H1 (cell line): ENCODE measurements at regions not wholly inside any gene's neighbourhood (a gene's known extent, or its start where the extent isn't known, plus 50 kb on each side); places are given as distances from the start of the nearest gene placed in this dataset.
A peak's percentile ranks its signal among the peaks of the same experiment; 100 is the strongest.

Experiments
- CTCF ChIA-PET: fragments of 300-600 bp; sonication (Branson Sonifier 250); formaldehyde crosslinking; loops from one replicate; lab custom pipeline; 2021; ENCODE audit not compliant: partially characterized antibody; lab: Charles Lee
- POLR2A ChIA-PET: fragments of 300-600 bp; sonication (Branson Sonifier 250); formaldehyde crosslinking; loops from one replicate; lab custom pipeline; 2021; ENCODE audit warnings: inconsistent platforms; ENCODE audit not compliant: partially characterized antibody; lab: Charles Lee
- DNase-seq, 2 experiments: peaks; one replicate each; pipeline versions ENCODE4 v3.0.0 to v3.0.0-alpha.2; 2010 to 2022; ENCODE audit warnings: low spot score in 2 of 2, low read depth in 1 of 2, mixed read lengths in 1 of 2
- FAIRE-seq: peaks from 2 replicates; lab custom pipeline; 2011; peaks lifted over from hg19 to GRCh38; lab: Jason Lieb, UNC
- H2AFZ ChIP-seq: 2 replicates; pipeline ENCODE4 v1.8.1; 2012; ENCODE audit warnings: low read length, inconsistent platforms
- H2AK5ac ChIP-seq: 2 replicates; pipeline ENCODE4 v1.6.1; 2013; ENCODE audit warnings: low read depth, low read length
- H2BK120ac ChIP-seq: replicated peaks from 2 replicates; pipeline ENCODE3; 2013; ENCODE audit warnings: low read depth, low read length, inconsistent platforms
- H2BK12ac ChIP-seq: 2 replicates; pipeline ENCODE4 v1.6.1; 2013; ENCODE audit warnings: low read depth, low read length
- H2BK15ac ChIP-seq: 2 replicates; pipeline ENCODE4 v1.6.1; 2013; ENCODE audit warnings: low read length
- H2BK20ac ChIP-seq: 2 replicates; pipeline ENCODE4 v1.6.1; 2013; ENCODE audit warnings: low read length
- H2BK5ac ChIP-seq: 2 replicates; pipeline ENCODE4 v1.6.1; 2013; ENCODE audit warnings: low read depth, low read length
- H3K14ac ChIP-seq: 2 replicates; pipeline ENCODE4 v1.6.1; 2013; ENCODE audit warnings: inconsistent platforms; ENCODE audit not compliant: insufficient read length
- H3K18ac ChIP-seq: 2 replicates; pipeline ENCODE4 v1.6.1; 2013; ENCODE audit warnings: low read length; ENCODE audit errors: extremely low read depth
- H3K23ac ChIP-seq: 2 replicates; pipeline ENCODE4 v1.6.1; 2013; ENCODE audit warnings: inconsistent platforms; ENCODE audit not compliant: insufficient read length
- H3K23me2 ChIP-seq: 2 replicates; pipeline ENCODE4 v1.6.1; 2013; ENCODE audit warnings: low read depth, low read length
- H3K27ac ChIP-seq: 2 replicates; pipeline ENCODE4 v1.6.1; 2011; ENCODE audit warnings: low read depth, low read length, inconsistent platforms
- H3K27me3 ChIP-seq, 4 experiments: replicated peaks in 1 of 4; 1 replicate in 1 of 4; 2 replicates in 3 of 4; pipeline versions ENCODE4 v1.6.1 to v1.8.1; 2011 to 2013; ENCODE audit warnings: low read length in 3 of 4, mild to moderate bottlenecking in 3 of 4, inconsistent platforms in 2 of 4, mixed read lengths in 2 of 4, moderate library complexity in 1 of 4; ENCODE audit not compliant: control insufficient read depth in 3 of 4, insufficient read depth in 3 of 4; ENCODE audit errors: extremely low read depth in 1 of 4
- H3K36me3 ChIP-seq, 4 experiments: 2 replicates each; pipeline versions ENCODE4 v1.6.1 to v1.8.1; 2011 to 2013; ENCODE audit warnings: mild to moderate bottlenecking in 4 of 4, low read length in 3 of 4, moderate library complexity in 2 of 4, control low read depth in 1 of 4, inconsistent platforms in 1 of 4; ENCODE audit not compliant: insufficient read depth in 4 of 4, control insufficient read depth in 2 of 4
- H3K4ac ChIP-seq: replicated peaks from 2 replicates; pipeline ENCODE3; 2013; ENCODE audit warnings: low read length, low read depth, mixed read lengths, inconsistent platforms; ENCODE audit not compliant: insufficient read length
- H3K4me1 ChIP-seq, 4 experiments: replicated peaks in 1 of 4; 1 replicate in 1 of 4; 2 replicates in 3 of 4; pipeline versions ENCODE4 v1.6.1 to v1.8.1; 2011 to 2013; ENCODE audit warnings: low read length in 3 of 4, inconsistent platforms in 2 of 4, mixed read lengths in 1 of 4; ENCODE audit not compliant: insufficient read depth in 4 of 4, control insufficient read depth in 3 of 4
- H3K4me2 ChIP-seq, 2 experiments: 2 replicates each; pipeline versions ENCODE4 v1.6.1 to v1.8.1; 2011 to 2013; ENCODE audit warnings: low read depth in 2 of 2, low read length in 2 of 2, control low read depth in 1 of 2, inconsistent platforms in 1 of 2, mild to moderate bottlenecking in 1 of 2; ENCODE audit not compliant: insufficient read depth in 1 of 2
- H3K4me3 ChIP-seq, 4 experiments: fragments of 200-600, 300-600 bp in 1 of 4; sonication (generic), shearing (Covaris generic), sonication (Bioruptor Twin) in 1 of 4; 2 replicates each; pipeline versions ENCODE4 v1.5.1 to v1.8.1; 2011 to 2016; ENCODE audit warnings: low read length in 4 of 4, low read depth in 3 of 4, control low read depth in 2 of 4, inconsistent platforms in 2 of 4, mild to moderate bottlenecking in 2 of 4, mixed read lengths in 1 of 4, moderate library complexity in 1 of 4; ENCODE audit not compliant: insufficient read depth in 2 of 4; ENCODE audit errors: extremely low read depth in 1 of 4
- H3K56ac ChIP-seq: replicated peaks from 2 replicates; pipeline ENCODE3; 2013; ENCODE audit warnings: low read depth, mild to moderate bottlenecking, mixed read lengths, low read length, inconsistent platforms; ENCODE audit not compliant: insufficient read length
- H3K79me1 ChIP-seq: 2 replicates; pipeline ENCODE4 v1.6.1; 2013; ENCODE audit warnings: low read depth, low read length, control low read depth
- H3K79me2 ChIP-seq, 2 experiments: 2 replicates each; pipeline versions ENCODE4 v1.6.1 to v1.8.1; 2012 to 2013; ENCODE audit warnings: low read length in 2 of 2, mild to moderate bottlenecking in 2 of 2, inconsistent platforms in 1 of 2; ENCODE audit not compliant: insufficient read depth in 2 of 2, control insufficient read depth in 1 of 2
- H3K9ac ChIP-seq, 4 experiments: replicated peaks in 1 of 4; 1 replicate in 1 of 4; 2 replicates in 3 of 4; pipeline versions ENCODE4 v1.6.1 to v1.8.1; 2011 to 2013; ENCODE audit warnings: low read depth in 3 of 4, low read length in 3 of 4, control low read depth in 2 of 4, mild to moderate bottlenecking in 2 of 4, moderate library complexity in 2 of 4, inconsistent platforms in 1 of 4; ENCODE audit errors: extremely low read depth in 1 of 4
- H3K9me3 ChIP-seq, 2 experiments: 2 replicates each; pipeline versions ENCODE4 v1.6.1 to v1.8.1; 2012 to 2013; ENCODE audit warnings: mild to moderate bottlenecking in 2 of 2, moderate library complexity in 2 of 2, control low read depth in 1 of 2, inconsistent platforms in 1 of 2, low read depth in 1 of 2, low read length in 1 of 2, mixed read lengths in 1 of 2; ENCODE audit not compliant: insufficient read depth in 2 of 2
- H4K20me1 ChIP-seq, 2 experiments: replicated peaks in 1 of 2; 2 replicates each; pipeline versions ENCODE3 to v1.8.1; 2011 to 2013; ENCODE audit warnings: inconsistent platforms in 2 of 2, low read length in 2 of 2, mild to moderate bottlenecking in 1 of 2; ENCODE audit not compliant: insufficient read depth in 2 of 2, control insufficient read depth in 1 of 2
- H4K5ac ChIP-seq: 2 replicates; pipeline ENCODE4 v1.6.1; 2013; ENCODE audit warnings: low read length, low read depth, mixed read lengths, inconsistent platforms; ENCODE audit not compliant: insufficient read length
- H4K8ac ChIP-seq: 2 replicates; pipeline ENCODE4 v1.8.0; 2013; ENCODE audit warnings: mild to moderate bottlenecking, moderate library complexity, low read length, inconsistent platforms; ENCODE audit not compliant: insufficient read depth; ENCODE audit errors: extremely low read depth
- H4K91ac ChIP-seq: replicated peaks from 2 replicates; pipeline ENCODE3; 2013; ENCODE audit warnings: low read length, mixed read lengths, inconsistent platforms; ENCODE audit not compliant: insufficient read length
- EP300 ChIP-seq, 2 experiments: IDR thresholded peaks; 1 replicate in 1 of 2; 2 replicates in 1 of 2; pipeline ENCODE4 v1.6.1; 2011 to 2012; ENCODE audit warnings: low read depth in 2 of 2, low read length in 2 of 2, mild to moderate bottlenecking in 2 of 2, borderline replicate concordance in 1 of 2, inconsistent platforms in 1 of 2, moderate library complexity in 1 of 2
- JUND ChIP-seq: IDR thresholded peaks from 2 replicates; pipeline ENCODE4 v1.6.1; 2011; ENCODE audit warnings: mild to moderate bottlenecking, improper control_type of control experiment, low read length
- MAX ChIP-seq: IDR thresholded peaks from 2 replicates; pipeline ENCODE4 v1.6.1; 2012; ENCODE audit warnings: inconsistent platforms
- NANOG ChIP-seq: IDR thresholded peaks from 2 replicates; pipeline ENCODE4 v1.6.1; 2011; ENCODE audit warnings: low read length, low read depth, mild to moderate bottlenecking, inconsistent platforms; ENCODE audit not compliant: insufficient read depth, poor library complexity, severe bottlenecking
- POLR2AphosphoS5 ChIP-seq: IDR thresholded peaks from 2 replicates; pipeline ENCODE4 v1.6.1; 2011; ENCODE audit warnings: low read depth, low read length
- RAD21 ChIP-seq, 2 experiments: IDR thresholded peaks in 1 of 2; conservative IDR thresholded peaks in 1 of 2; 2 replicates each; pipeline ENCODE4 v1.6.1; 2011; ENCODE audit warnings: low read depth in 2 of 2, low read length in 2 of 2, improper control_type of control experiment in 1 of 2, inconsistent platforms in 1 of 2, mild to moderate bottlenecking in 1 of 2, moderate library complexity in 1 of 2
- SAP30 ChIP-seq: fragments of 300-600 bp; sonication (generic); IDR thresholded peaks from 2 replicates; pipeline ENCODE4 v1.7.1; 2012; ENCODE audit warnings: low read length, moderate library complexity, mild to moderate bottlenecking, inconsistent platforms; ENCODE audit not compliant: insufficient read depth, insufficient replicate concordance
- YY1 ChIP-seq: IDR thresholded peaks from 2 replicates; pipeline ENCODE4 v1.6.1; 2011; ENCODE audit warnings: low read depth, mild to moderate bottlenecking, low read length
- WGBS, 2 experiments: shearing (Covaris generic) in 1 of 2; methylation state at CpG; one replicate each; pipeline versions ENCODE4 v1.1.6 to v1.1.7; 2013 to 2015; ENCODE audit warnings: low lambda C conversion rate in 2 of 2, mixed read lengths in 2 of 2, inconsistent platforms in 1 of 2, low coverage in 1 of 2, missing lambda C conversion rate in 1 of 2; ENCODE audit not compliant: insufficient replicate concordance in 2 of 2, insufficient coverage in 1 of 2, insufficient read length in 1 of 2; ENCODE audit errors: extremely low coverage in 1 of 2, missing lambda C conversion rate in 1 of 2; 5-methylcytosine and 5-hydroxymethylcytosine counted together

DNA sequence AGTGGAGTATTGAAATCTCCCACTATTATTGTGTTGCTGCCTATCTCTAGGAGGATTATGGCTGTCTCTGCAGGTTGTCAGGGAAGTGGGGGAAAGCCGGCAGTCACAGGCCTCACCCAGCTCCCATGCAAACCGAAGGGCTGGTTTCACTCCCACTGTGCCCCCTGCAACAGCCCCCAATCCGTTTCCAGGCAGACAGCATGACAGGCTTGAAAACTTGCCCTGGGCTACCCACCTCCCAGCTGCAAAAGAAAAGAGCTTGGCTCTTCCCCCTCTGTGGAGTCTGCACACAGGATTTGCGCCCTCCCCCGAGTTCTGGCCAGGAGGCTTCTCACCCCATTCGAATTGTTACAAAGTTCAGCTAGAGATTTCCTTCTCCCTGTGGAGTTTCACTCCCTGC lies 87.4 kb upstream of the MSTN start:
- H3K14ac ChIP-seq, result no peak overlapping the region
- H3K56ac ChIP-seq, result no peak overlapping the region
- H4K5ac ChIP-seq, result no peak overlapping the region
- H2AFZ ChIP-seq, result peak overlapping the region; percentile 100
- H3K4me3 ChIP-seq, result no peak overlapping the region
- H2BK120ac ChIP-seq, result no peak overlapping the region
- no peaks in the 10 kb centered on the region for H3K36me3 ChIP-seq
- no peak overlapping the region for H3K4ac ChIP-seq
- H3K9me3 ChIP-seq, result no peaks in the 10 kb centered on the region
- H3K23ac ChIP-seq, result no peak overlapping the region
- H4K91ac ChIP-seq, result no peak overlapping the region
- no peaks in the 10 kb centered on the region for H3K79me1 ChIP-seq
- no peak overlapping the region for H3K18ac ChIP-seq
- no peaks in the 10 kb centered on the region for H3K79me2 ChIP-seq
- H2BK15ac ChIP-seq, result no peak overlapping the region
- POLR2A ChIA-PET, result no interaction called here
- H4K20me1 ChIP-seq, result no peaks in the 10 kb centered on the region
- DNase-seq, result no peak
- CTCF ChIA-PET, result interaction anchor here (0.6 to 2.0 kb wide), 7 partner anchors 14 to 217 kb away, joined by 3 to 5 read pairs (median 4); no protein-coding TSS in a partner anchor
- no peaks in the 10 kb centered on the region; a peak in 1 of 7 replicates for H3K4me1 ChIP-seq
- no peak overlapping the region for H4K8ac ChIP-seq
- WGBS, 2 experiments, result 77% methylated on average over 6 of the region's 6 CpGs; no CpG with 5 or more reads in 1 of the 2 experiments
- H2BK5ac ChIP-seq, result no peak overlapping the region
- no peak overlapping the region for H2BK20ac ChIP-seq
- FAIRE-seq, result no peak
- no peak overlapping the region for H2AK5ac ChIP-seq
- H3K4me2 ChIP-seq, result no peak overlapping the region
- TF ChIP-seq SAP30 (no peak), POLR2AphosphoS5 (no peak), RAD21 (IDR thresholded peaks at IDR 0.05 in 1 of 2, conservative IDR thresholded peaks at IDR 0.05 in 1 of 2; ENCODE audit: low read depth in 2 of 2, low read length in 2 of 2) (no peak), MAX (no peak), EP300 (IDR thresholded peaks at IDR 0.05; ENCODE audit: borderline replicate concordance in 1 of 2, low read depth in 2 of 2, low read length in 2 of 2) (no peak), JUND (no peak), NANOG (no peak), YY1 (no peak)
- TF ChIP-seq, all 59 proteins: peak for 0
- no peaks in the 10 kb centered on the region for H3K27me3 ChIP-seq
- no peak overlapping the region for H3K9ac ChIP-seq
- no peak overlapping the region for H3K27ac ChIP-seq
- H2BK12ac ChIP-seq, result no peak overlapping the region
- H3K23me2 ChIP-seq, result no peaks in the 10 kb centered on the region
